ENCODE measurements at regions not wholly inside any gene's neighbourhood (a gene's known extent, or its start where the extent isn't known, plus 50 kb on each side); places are given as distances from the start of the nearest gene placed in this dataset.

- Histone ChIP-seq H3K36me3 (no peaks in the 10 kb centered on the region), H3K27ac (no peak overlapping the region), H3K4me3 (no peak overlapping the region), H3K27me3 (no peaks in the 10 kb centered on the region), H3K4me1 (no peaks in the 10 kb centered on the region), H3K9me3 (no peaks in the 10 kb centered on the region)
- no peak for DNase-seq
- TF ChIP-seq, protein P1, sequence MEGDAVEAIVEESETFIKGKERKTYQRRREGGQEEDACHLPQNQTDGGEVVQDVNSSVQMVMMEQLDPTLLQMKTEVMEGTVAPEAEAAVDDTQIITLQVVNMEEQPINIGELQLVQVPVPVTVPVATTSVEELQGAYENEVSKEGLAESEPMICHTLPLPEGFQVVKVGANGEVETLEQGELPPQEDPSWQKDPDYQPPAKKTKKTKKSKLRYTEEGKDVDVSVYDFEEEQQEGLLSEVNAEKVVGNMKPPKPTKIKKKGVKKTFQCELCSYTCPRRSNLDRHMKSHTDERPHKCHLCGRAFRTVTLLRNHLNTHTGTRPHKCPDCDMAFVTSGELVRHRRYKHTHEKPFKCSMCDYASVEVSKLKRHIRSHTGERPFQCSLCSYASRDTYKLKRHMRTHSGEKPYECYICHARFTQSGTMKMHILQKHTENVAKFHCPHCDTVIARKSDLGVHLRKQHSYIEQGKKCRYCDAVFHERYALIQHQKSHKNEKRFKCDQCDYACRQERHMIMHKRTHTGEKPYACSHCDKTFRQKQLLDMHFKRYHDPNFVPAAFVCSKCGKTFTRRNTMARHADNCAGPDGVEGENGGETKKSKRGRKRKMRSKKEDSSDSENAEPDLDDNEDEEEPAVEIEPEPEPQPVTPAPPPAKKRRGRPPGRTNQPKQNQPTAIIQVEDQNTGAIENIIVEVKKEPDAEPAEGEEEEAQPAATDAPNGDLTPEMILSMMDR (IDR thresholded peaks at IDR 0.05): no peak
- intact Hi-C loops (cut with DNase I; ENCODE audit: low total_unique reads): no loop called here
Measured at GRCh38 chrX:146189371-146189770, 371.7 kb downstream of the SLITRK2 start.

- H3K27me3 ChIP-seq: no peaks in the 10 kb centered on the region
- DNase-seq: no peak
Measured at GRCh38 chrX:146208821-146209220, 391.2 kb downstream of the SLITRK2 start.

GRCh38 chrX:146224442-146224841, 406.8 kb downstream of the SLITRK2 start:
- DNase-seq: no peak
- TF ChIP-seq, protein P1 (IDR thresholded peaks at IDR 0.05): no peak
- no peak overlapping the region for H3K27ac ChIP-seq
- intact Hi-C loops (cut with DNase I; ENCODE audit: low total_unique reads): no loop called here
- H3K4me3 ChIP-seq: no peak overlapping the region
- no peaks in the 10 kb centered on the region for H3K36me3 ChIP-seq
- H3K9me3 ChIP-seq: no peaks in the 10 kb centered on the region
- H3K4me1 ChIP-seq: no peaks in the 10 kb centered on the region
- H3K27me3 ChIP-seq: no peaks in the 10 kb centered on the region

More at GRCh38 chrX:146208821-146209220, 391.2 kb downstream of the SLITRK2 start:
- no peaks in the 10 kb centered on the region for H3K36me3 ChIP-seq
- H3K4me3 ChIP-seq: no peak overlapping the region
- TF ChIP-seq, protein P1 (IDR thresholded peaks at IDR 0.05): no peak
- H3K9me3 ChIP-seq: no peaks in the 10 kb centered on the region
- intact Hi-C loops (cut with DNase I; ENCODE audit: low total_unique reads): no loop called here
- no peak overlapping the region for H3K27ac ChIP-seq
- no peaks in the 10 kb centered on the region for H3K4me1 ChIP-seq

DNA sequence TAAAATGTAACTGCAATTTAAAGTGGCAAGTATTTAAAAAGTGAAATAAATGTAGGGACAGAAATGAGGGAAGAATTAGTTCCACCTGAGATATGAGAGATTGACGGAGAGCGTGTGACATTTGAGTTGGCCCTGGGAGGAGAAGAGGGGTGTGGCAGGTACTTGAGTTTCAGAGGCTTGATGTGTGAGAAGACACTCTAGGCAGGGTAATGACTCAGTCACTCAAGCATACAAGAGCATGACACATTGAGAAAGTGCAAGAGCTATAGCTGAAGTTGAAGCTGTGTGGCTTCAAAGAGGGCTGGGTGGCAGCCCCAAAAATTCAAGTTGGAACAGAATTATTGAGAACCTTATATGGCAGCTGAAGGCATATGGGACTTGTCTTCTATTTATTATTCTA, 420.5 kb downstream of the SLITRK2 start:
- TF ChIP-seq, protein P1 (IDR thresholded peaks at IDR 0.05): no peak
- no peak overlapping the region for H3K4me3 ChIP-seq
- no peak overlapping the region for H3K27ac ChIP-seq
- no peaks in the 10 kb centered on the region for H3K36me3 ChIP-seq
- no peaks in the 10 kb centered on the region for H3K4me1 ChIP-seq
- H3K9me3 ChIP-seq: peaks cover 0 to 7% (median 0%) of the 10 kb centered on the region in 3 donors
- H3K27me3 ChIP-seq: no peaks in the 10 kb centered on the region
- intact Hi-C loops (cut with DNase I; ENCODE audit: low total_unique reads): no loop called here
- DNase-seq: no peak

DNA sequence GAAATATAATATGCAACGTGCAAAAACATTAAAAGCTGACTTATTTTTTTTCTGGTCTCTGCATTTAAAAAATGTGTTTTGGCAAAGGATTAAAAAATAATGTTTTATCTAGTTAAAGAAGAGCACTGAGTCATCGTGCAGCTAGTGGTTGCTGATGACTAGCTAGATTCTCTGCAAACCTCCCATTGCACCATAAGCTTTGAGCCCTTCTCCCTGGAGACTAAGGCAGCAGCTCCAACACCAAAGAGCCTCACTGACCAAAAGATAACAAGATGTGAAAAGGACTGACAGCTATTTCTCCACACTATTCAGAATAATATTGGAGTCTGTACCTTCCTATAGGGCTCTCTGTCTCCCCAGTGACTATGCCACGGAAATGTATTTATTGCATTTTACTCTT, 424.3 kb downstream of the SLITRK2 start:
- Histone ChIP-seq H3K27me3 (no peaks in the 10 kb centered on the region), H3K27ac (no peak overlapping the region), H3K36me3 (no peaks in the 10 kb centered on the region), H3K4me3 (no peak overlapping the region), H3K4me1 (no peaks in the 10 kb centered on the region), H3K9me3 (no peaks in the 10 kb centered on the region)
- TF ChIP-seq, protein P1 (IDR thresholded peaks at IDR 0.05): no peak
- intact Hi-C loops (cut with DNase I; ENCODE audit: low total_unique reads): no loop called here
- no peak for DNase-seq

GRCh38 chrX:146243041-146243440, 425.4 kb downstream of the SLITRK2 start:
- H3K36me3 ChIP-seq: no peaks in the 10 kb centered on the region
- TF ChIP-seq, protein P1 (IDR thresholded peaks at IDR 0.05): no peak
- H3K27me3 ChIP-seq: no peaks in the 10 kb centered on the region
- H3K9me3 ChIP-seq: no peaks in the 10 kb centered on the region
- no peak overlapping the region for H3K27ac ChIP-seq
- no peak overlapping the region for H3K4me3 ChIP-seq
- DNase-seq: no peak
- H3K4me1 ChIP-seq: no peaks in the 10 kb centered on the region
- intact Hi-C loops (cut with DNase I; ENCODE audit: low total_unique reads): no loop called here

Data from tibial artery (tissue), 4 donors.